ENCODE measurements at regions not wholly inside any gene's neighbourhood (a gene's known extent, or its start where the extent isn't known, plus 50 kb on each side); places are given as distances from the start of the nearest gene placed in this dataset.
A peak's percentile ranks its signal among the peaks of the same experiment; 100 is the strongest.
"Not testable (repeated sequence)": the region's sequence is repeated elsewhere in the genome, so short reads cannot be mapped to it uniquely, and the experiment has no call there.

- no peak for DNase-seq
Observed at GRCh38 chrX:55813150-55813549, 95.6 kb downstream of the RRAGB start.

GRCh38 chrX:55815546-55815945 lies 98.0 kb downstream of the RRAGB start:
- no peak for DNase-seq

- no peak for DNase-seq
Observed at GRCh38 chrX:55816023-55816422, 98.5 kb downstream of the RRAGB start.

GRCh38 chrX:55818673-55819375 lies 101.3 kb downstream of the RRAGB start:
- no peak for DNase-seq

GRCh38 chrX:55839485-55839884 lies 121.9 kb downstream of the RRAGB start:
- no peak for DNase-seq

GRCh38 chrX:55841962-55842752 lies 124.6 kb downstream of the RRAGB start:
- no peak for DNase-seq

- DNase-seq: not testable (repeated sequence)
Observed at GRCh38 chrX:55866779-55867178, 149.2 kb downstream of the RRAGB start.

- DNase-seq: no peak
Observed at GRCh38 chrX:55867181-55867651, 149.7 kb downstream of the RRAGB start.

GRCh38 chrX:55867708-55868107 lies 150.2 kb downstream of the RRAGB start:
- no peak for DNase-seq

- DNase-seq: no peak
Observed at GRCh38 chrX:55874807-55875206, 157.3 kb downstream of the RRAGB start.

GRCh38 chrX:55883541-55883940 lies 166.0 kb downstream of the RRAGB start:
- not testable (repeated sequence) for DNase-seq

- DNase-seq: peak; percentile 37
Observed at GRCh38 chrX:55907968-55908607, 190.5 kb downstream of the RRAGB start.

GRCh38 chrX:55908661-55909212 lies 191.2 kb downstream of the RRAGB start:
- peak; percentile 8 for DNase-seq

GRCh38 chrX:55919367-55920221 lies 202.0 kb downstream of the RRAGB start:
- DNase-seq: peak; percentile 23

- no peak for DNase-seq
Observed at GRCh38 chrX:55924574-55924973, 207.0 kb downstream of the RRAGB start.

GRCh38 chrX:55928529-55928928 lies 211.0 kb downstream of the RRAGB start:
- not testable (repeated sequence) for DNase-seq

All from DMS79 (cell line).